GM12874 (cell line): ENCODE measurements at regions not wholly inside any gene's neighbourhood (a gene's known extent, or its start where the extent isn't known, plus 50 kb on each side); places are given as distances from the start of the nearest gene placed in this dataset.

ENCODE experiments used
- TF ChIP-seq, protein P1 (sequence below): IDR thresholded peaks from 2 replicates; pipeline ENCODE4 v1.5.1; 2011; ENCODE audit warnings: low read depth, mild to moderate bottlenecking, control low read depth, low read length, moderate library complexity; ENCODE audit not compliant: insufficient read depth

DNA sequence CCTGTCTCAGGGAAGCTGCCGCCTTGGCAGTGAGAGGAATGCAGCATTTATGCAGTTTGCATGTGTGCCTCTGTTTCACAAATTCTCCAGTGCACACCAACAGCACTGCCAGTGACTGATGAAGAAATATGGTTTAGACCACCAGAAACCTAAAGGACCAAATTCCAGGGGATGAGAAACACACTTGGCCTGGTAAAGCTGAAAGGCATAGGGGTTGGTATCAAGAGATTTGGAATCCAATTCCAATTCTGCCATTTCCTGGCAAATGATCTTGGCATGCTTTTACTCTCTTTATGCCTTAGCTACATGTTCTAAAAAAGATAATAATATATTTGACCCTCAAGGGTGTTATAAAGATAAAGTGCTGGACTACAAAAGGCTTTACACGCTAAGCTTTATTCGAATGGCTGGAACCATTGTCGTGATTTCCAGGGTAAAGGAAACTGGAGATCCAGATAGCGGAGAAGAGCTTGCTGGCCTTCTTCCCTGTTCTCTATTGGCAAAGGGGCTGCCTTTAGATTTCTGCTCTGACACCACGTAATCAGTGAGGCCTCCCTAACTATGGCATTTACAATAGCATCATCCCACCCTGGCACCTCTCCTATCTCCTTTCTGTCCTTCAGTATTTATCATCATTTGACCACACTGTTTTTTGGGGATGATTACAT is 359.8 kb upstream of the ASIC2 start:
- TF ChIP-seq, protein P1, sequence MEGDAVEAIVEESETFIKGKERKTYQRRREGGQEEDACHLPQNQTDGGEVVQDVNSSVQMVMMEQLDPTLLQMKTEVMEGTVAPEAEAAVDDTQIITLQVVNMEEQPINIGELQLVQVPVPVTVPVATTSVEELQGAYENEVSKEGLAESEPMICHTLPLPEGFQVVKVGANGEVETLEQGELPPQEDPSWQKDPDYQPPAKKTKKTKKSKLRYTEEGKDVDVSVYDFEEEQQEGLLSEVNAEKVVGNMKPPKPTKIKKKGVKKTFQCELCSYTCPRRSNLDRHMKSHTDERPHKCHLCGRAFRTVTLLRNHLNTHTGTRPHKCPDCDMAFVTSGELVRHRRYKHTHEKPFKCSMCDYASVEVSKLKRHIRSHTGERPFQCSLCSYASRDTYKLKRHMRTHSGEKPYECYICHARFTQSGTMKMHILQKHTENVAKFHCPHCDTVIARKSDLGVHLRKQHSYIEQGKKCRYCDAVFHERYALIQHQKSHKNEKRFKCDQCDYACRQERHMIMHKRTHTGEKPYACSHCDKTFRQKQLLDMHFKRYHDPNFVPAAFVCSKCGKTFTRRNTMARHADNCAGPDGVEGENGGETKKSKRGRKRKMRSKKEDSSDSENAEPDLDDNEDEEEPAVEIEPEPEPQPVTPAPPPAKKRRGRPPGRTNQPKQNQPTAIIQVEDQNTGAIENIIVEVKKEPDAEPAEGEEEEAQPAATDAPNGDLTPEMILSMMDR: no peak

DNA sequence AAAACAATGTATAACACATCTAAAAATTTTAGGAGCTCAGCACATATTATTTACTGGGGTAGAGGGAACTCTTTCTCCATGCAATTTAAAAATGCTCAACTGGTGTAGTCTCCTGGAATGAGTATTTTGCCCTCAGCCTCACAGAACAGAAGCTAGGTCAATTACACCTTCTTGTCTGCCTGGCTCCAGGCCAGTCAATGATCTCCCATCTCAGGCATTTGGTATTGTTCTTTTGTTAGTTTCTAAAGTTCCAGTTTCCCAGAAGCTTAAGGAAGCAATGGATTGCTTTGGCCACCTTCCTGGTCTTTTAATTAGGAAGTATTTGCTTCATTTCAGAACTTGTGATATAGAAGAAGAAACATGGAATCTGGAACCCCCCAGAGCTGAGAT is 360.3 kb upstream of the ASIC2 start:
- TF ChIP-seq, protein P1: no peak

- TF ChIP-seq, protein P1: no peak
Measured at GRCh38 chr17:33657181-33657580, 364.1 kb upstream of the ASIC2 start.

- TF ChIP-seq, protein P1: no peak
Measured at GRCh38 chr17:33661975-33662374, 368.9 kb upstream of the ASIC2 start.

DNA sequence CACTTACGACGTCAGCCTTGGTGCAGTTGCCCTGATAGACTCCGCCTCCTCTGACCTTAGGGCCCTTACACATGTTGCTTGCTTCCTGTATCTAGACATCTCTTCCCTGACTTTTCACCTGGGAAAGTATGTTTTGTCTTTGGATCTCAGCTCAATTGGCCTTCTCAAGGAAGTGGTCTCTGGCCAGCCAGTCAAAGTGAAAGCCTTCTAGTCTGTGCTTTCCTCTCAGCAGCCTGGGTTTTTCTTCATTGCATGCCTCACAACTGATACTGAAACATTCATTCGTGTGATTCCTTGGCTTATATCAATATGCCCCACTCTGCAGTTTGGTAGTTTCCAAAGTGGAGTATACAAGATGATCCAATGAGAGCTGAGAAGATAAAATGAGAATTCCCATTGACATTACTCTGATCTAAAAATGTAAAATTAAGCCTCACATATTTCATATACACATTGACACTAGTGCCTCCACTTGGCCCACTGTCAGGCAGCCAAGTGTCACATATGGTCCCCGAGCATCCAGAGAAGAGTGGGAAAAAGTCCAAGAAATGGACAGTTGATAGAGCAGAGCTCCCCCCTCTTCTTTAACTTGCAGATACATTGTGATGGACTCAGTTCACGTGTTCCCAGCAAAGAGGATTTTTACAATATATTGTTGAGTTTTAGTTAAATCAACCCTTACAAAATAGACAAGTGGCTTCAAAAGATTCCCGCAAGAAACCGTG is 371.2 kb upstream of the ASIC2 start:
- TF ChIP-seq, protein P1: no peak

GRCh38 chr17:33667052-33667509 is 374.0 kb upstream of the ASIC2 start:
- TF ChIP-seq, protein P1: no peak

DNA sequence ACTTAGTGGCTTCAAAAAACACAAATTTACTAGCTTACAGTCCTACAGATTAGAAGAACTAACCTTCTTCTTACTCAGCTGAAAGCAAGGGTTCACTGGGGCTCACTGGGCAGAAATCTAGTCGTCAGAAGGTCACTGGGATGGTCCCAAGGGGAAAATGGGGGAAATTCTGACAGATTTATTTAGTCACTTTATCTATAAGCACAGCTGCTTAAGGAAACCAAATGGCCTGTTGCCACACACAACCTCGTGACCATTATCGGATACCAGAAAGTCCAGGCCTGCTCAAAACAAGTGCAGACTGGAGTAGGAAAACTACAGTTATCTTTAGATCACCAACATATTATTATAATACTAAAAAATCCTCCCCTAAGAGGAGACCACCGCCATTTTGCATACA is 374.6 kb upstream of the ASIC2 start:
- TF ChIP-seq, protein P1: no peak
